ENCODE measurements at regions not wholly inside any gene's neighbourhood (a gene's known extent, or its start where the extent isn't known, plus 50 kb on each side); places are given as distances from the start of the nearest gene placed in this dataset.

- Histone ChIP-seq H3K4me1 (ENCODE audit: control insufficient read depth in 4 of 4, insufficient read depth in 4 of 4, low read length in 3 of 4) (no peaks in the 10 kb centered on the region), H3K9me3 (ENCODE audit: control insufficient read depth in 4 of 4, low read length in 3 of 4) (no peaks in the 10 kb centered on the region), H3K27me3 (ENCODE audit: control insufficient read depth in 4 of 4, insufficient read depth in 4 of 4, low read length in 3 of 4) (no peaks in the 10 kb centered on the region), H3K27ac (ENCODE audit: low read depth in 1 of 2, low read length in 2 of 2) (no peak overlapping the region), H3K4me3 (ENCODE audit: low read depth in 1 of 3, low read length in 3 of 3) (no peak overlapping the region), H3K9ac (ENCODE audit: low read depth in 1 of 2, low read length in 2 of 2) (no peak overlapping the region), H3K36me3 (ENCODE audit: control insufficient read depth in 4 of 4, insufficient read depth in 3 of 4, low read depth in 1 of 4, low read length in 3 of 4) (no peaks in the 10 kb centered on the region)
- no peak for DNase-seq (ENCODE audit: low spot score)
- TF ChIP-seq YY1 (IDR thresholded peaks at IDR 0.05) (no peak), MAX (IDR thresholded peaks at IDR 0.05) (no peak), JUND (IDR thresholded peaks at IDR 0.05) (no peak), FOXA1 (IDR thresholded peaks at IDR 0.05) (no peak), SP1 (IDR thresholded peaks at IDR 0.05) (no peak), TAF1 (conservative IDR thresholded peaks at IDR 0.05) (no peak), GABPA (IDR thresholded peaks at IDR 0.05 in 1 of 2, conservative IDR thresholded peaks at IDR 0.05 in 1 of 2) (no peak), RXRA (IDR thresholded peaks at IDR 0.05) (no peak), EGR1 (IDR thresholded peaks at IDR 0.05; ENCODE audit: low read depth in 2 of 2) (no peak), HNF4A (conservative IDR thresholded peaks at IDR 0.05) (no peak), NR2F2 (IDR thresholded peaks at IDR 0.05) (no peak), FOXA2 (IDR thresholded peaks at IDR 0.05) (no peak), ATF3 (IDR thresholded peaks at IDR 0.05) (no peak), HNF4G (IDR thresholded peaks at IDR 0.05) (no peak), RAD21 (IDR thresholded peaks at IDR 0.05) (no peak)
- TF ChIP-seq, protein P1, sequence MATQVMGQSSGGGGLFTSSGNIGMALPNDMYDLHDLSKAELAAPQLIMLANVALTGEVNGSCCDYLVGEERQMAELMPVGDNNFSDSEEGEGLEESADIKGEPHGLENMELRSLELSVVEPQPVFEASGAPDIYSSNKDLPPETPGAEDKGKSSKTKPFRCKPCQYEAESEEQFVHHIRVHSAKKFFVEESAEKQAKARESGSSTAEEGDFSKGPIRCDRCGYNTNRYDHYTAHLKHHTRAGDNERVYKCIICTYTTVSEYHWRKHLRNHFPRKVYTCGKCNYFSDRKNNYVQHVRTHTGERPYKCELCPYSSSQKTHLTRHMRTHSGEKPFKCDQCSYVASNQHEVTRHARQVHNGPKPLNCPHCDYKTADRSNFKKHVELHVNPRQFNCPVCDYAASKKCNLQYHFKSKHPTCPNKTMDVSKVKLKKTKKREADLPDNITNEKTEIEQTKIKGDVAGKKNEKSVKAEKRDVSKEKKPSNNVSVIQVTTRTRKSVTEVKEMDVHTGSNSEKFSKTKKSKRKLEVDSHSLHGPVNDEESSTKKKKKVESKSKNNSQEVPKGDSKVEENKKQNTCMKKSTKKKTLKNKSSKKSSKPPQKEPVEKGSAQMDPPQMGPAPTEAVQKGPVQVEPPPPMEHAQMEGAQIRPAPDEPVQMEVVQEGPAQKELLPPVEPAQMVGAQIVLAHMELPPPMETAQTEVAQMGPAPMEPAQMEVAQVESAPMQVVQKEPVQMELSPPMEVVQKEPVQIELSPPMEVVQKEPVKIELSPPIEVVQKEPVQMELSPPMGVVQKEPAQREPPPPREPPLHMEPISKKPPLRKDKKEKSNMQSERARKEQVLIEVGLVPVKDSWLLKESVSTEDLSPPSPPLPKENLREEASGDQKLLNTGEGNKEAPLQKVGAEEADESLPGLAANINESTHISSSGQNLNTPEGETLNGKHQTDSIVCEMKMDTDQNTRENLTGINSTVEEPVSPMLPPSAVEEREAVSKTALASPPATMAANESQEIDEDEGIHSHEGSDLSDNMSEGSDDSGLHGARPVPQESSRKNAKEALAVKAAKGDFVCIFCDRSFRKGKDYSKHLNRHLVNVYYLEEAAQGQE (IDR thresholded peaks at IDR 0.05) = no peak
- TF ChIP-seq, protein P2, sequence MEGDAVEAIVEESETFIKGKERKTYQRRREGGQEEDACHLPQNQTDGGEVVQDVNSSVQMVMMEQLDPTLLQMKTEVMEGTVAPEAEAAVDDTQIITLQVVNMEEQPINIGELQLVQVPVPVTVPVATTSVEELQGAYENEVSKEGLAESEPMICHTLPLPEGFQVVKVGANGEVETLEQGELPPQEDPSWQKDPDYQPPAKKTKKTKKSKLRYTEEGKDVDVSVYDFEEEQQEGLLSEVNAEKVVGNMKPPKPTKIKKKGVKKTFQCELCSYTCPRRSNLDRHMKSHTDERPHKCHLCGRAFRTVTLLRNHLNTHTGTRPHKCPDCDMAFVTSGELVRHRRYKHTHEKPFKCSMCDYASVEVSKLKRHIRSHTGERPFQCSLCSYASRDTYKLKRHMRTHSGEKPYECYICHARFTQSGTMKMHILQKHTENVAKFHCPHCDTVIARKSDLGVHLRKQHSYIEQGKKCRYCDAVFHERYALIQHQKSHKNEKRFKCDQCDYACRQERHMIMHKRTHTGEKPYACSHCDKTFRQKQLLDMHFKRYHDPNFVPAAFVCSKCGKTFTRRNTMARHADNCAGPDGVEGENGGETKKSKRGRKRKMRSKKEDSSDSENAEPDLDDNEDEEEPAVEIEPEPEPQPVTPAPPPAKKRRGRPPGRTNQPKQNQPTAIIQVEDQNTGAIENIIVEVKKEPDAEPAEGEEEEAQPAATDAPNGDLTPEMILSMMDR (IDR thresholded peaks at IDR 0.05; ENCODE audit: low read depth, low read length, missing input control) = no peak
- WGBS = 88% methylated on average over 2 of the region's 2 CpGs
Observed at GRCh38 chr1:238099871-238100270, 209.1 kb upstream of the ZP4 start.

DNA sequence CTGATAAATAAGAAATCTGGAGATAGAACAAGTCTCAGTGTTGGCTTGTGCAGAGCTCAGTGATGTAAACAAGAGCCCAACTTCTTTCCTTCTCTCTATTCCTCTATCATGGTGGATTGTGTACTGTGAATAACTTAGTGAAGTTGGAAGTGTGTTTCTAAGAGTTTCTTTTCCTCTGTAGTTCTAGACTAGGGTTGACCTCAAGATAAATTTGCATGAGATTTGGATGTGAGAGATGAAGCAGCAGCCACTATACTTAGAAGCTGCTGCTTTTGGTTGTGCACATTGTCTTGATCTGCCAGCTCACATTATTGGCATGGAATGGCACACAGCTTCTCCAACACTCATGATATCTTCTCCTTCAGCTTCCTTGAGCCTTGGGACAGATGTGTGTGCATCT lies 198.9 kb upstream of the ZP4 start:
- DNase-seq (ENCODE audit: low spot score) = no peak
- peaks cover 0 to 2% (median 0%) of the 10 kb centered on the region in 4 donors for H3K27me3 ChIP-seq (ENCODE audit: control insufficient read depth in 4 of 4, insufficient read depth in 4 of 4, low read length in 3 of 4)
- H3K9me3 ChIP-seq (ENCODE audit: control insufficient read depth in 4 of 4, low read length in 3 of 4) = no peaks in the 10 kb centered on the region
- H3K4me3 ChIP-seq (ENCODE audit: low read depth in 1 of 3, low read length in 3 of 3) = no peak overlapping the region
- H3K27ac ChIP-seq (ENCODE audit: low read depth in 1 of 2, low read length in 2 of 2) = no peak overlapping the region
- H3K9ac ChIP-seq (ENCODE audit: low read depth in 1 of 2, low read length in 2 of 2) = no peak overlapping the region
- H3K36me3 ChIP-seq (ENCODE audit: control insufficient read depth in 4 of 4, insufficient read depth in 3 of 4, low read depth in 1 of 4, low read length in 3 of 4) = no peaks in the 10 kb centered on the region
- no peaks in the 10 kb centered on the region for H3K4me1 ChIP-seq (ENCODE audit: control insufficient read depth in 4 of 4, insufficient read depth in 4 of 4, low read length in 3 of 4)
- TF ChIP-seq EGR1 (IDR thresholded peaks at IDR 0.05; ENCODE audit: low read depth in 2 of 2) (no peak), JUND (IDR thresholded peaks at IDR 0.05) (no peak), HNF4G (IDR thresholded peaks at IDR 0.05) (no peak), MAX (IDR thresholded peaks at IDR 0.05) (no peak), RAD21 (IDR thresholded peaks at IDR 0.05) (no peak), GABPA (IDR thresholded peaks at IDR 0.05 in 1 of 2, conservative IDR thresholded peaks at IDR 0.05 in 1 of 2) (no peak), HNF4A (conservative IDR thresholded peaks at IDR 0.05) (no peak), FOXA2 (IDR thresholded peaks at IDR 0.05) (no peak), TAF1 (conservative IDR thresholded peaks at IDR 0.05) (no peak), FOXA1 (IDR thresholded peaks at IDR 0.05) (no peak), RXRA (IDR thresholded peaks at IDR 0.05) (no peak)
- TF ChIP-seq, protein P1 (IDR thresholded peaks at IDR 0.05) = no peak
- TF ChIP-seq, protein P2 (IDR thresholded peaks at IDR 0.05; ENCODE audit: low read depth, low read length, missing input control) = no peak
